HG03439 (cell line): ENCODE measurements at regions not wholly inside any gene's neighbourhood (a gene's known extent, or its start where the extent isn't known, plus 50 kb on each side); places are given as distances from the start of the nearest gene placed in this dataset.

Experiments
- ATAC-seq: cut with Tn5 transposase; IDR thresholded peaks from one replicate; pipeline ENCODE4 v1.9.1; 2021; ENCODE audit warnings: mild to moderate bottlenecking, moderate library complexity; ENCODE audit not compliant: unreplicated experiment

DNA sequence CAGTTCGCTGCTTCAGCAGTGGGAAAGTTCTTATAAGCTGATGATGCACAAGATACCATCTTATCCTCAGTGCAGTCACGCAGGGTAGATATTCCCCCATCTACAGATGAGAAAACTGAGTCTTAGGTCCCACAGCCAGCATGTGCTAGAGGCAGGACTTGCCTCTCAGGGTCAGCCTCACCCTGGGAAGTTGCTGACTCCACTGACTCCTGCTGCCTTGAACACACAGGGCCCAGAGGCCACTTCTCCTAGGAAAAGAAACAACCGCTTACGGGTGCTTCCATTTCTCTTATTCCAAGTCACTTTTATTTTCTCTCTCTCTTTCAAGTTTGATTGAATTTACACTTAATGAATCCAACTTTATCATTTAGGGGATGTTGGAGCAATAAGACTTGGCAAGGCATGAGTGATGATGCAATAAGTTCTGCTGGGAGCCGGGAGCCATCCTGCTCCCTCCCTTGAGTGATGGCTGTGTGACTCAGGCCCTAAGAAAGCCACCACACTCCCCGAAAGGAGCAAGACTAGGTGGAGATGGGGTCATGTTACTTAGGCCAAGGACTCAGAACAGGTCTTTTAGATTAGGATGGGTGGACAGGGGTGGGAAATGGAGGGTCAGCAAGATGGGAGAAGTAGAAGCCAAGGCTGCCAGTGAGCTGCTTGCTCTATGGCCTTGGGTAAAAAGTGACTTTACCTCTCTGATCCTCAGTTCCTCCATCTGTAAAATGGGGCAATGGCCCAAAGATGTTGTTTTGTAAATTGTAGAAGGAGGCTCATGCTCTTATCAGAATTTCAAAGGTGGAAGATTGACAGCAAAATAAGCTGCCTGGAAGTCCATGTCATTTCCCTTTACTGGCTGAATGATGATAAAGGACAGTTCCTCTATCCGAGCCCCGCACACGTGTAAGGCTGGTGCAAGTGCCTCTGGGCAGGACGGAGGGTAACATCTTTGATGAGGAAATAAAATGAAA lies 67.4 kb upstream of the ZNF618 start:
- ATAC-seq: no peak

- ATAC-seq: no peak
Observed at GRCh38 chr9:113817171-113817570, 58.9 kb upstream of the ZNF618 start.

GRCh38 chr9:113818391-113818790 lies 57.7 kb upstream of the ZNF618 start:
- no peak for ATAC-seq

DNA sequence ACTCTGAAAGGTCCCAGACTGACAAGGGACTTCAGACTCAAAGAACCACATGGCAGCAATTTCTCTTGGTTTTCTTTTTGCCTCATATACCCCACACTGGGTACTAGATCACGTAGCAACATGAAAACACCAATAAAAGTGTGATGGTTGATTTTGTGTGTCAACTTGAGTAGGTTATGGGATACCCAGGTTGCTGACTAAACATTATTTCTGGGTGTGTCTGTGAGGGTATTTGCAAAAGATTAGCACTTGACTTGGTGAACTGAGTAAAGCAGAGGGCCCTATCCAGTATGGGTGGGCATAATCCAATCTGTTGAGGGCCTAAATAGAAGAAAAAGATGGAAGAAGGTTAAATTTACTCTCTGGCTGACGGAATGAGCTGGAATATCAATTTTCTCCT lies 53.8 kb upstream of the ZNF618 start:
- no peak for ATAC-seq

DNA sequence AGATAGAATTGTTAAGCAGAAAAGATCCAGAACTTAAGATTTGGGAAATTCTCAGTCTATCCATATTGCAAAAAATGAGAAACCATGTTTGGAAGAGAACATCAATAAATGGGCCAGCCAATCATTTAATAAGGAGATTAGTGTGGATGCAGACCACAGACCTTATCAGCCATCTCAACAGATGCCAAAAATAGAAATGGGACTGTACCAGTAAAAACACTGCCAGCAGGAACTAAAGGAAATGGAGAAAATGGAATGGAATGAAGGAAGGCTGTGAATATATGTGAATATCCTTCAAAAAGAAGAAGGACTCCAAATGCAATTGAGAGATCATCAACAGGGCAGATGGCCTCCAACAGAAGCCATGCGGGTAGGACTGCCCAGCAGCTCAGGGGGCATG lies 52.7 kb upstream of the ZNF618 start:
- ATAC-seq: no peak
